H1 (cell line): ENCODE measurements at regions not wholly inside any gene's neighbourhood (a gene's known extent, or its start where the extent isn't known, plus 50 kb on each side); places are given as distances from the start of the nearest gene placed in this dataset.

Source experiments
- CTCF ChIA-PET: fragments of 300-600 bp; sonication (Branson Sonifier 250); formaldehyde crosslinking; loops from one replicate; lab custom pipeline; 2021; ENCODE audit not compliant: partially characterized antibody; lab: Charles Lee
- POLR2A ChIA-PET: fragments of 300-600 bp; sonication (Branson Sonifier 250); formaldehyde crosslinking; loops from one replicate; lab custom pipeline; 2021; ENCODE audit warnings: inconsistent platforms; ENCODE audit not compliant: partially characterized antibody; lab: Charles Lee
- DNase-seq, 2 experiments: peaks; one replicate each; pipeline versions ENCODE4 v3.0.0 to v3.0.0-alpha.2; 2010 to 2022; ENCODE audit warnings: low spot score in 2 of 2, low read depth in 1 of 2, mixed read lengths in 1 of 2
- FAIRE-seq: peaks from 2 replicates; lab custom pipeline; 2011; peaks lifted over from hg19 to GRCh38; lab: Jason Lieb, UNC
- H2AFZ ChIP-seq: 2 replicates; pipeline ENCODE4 v1.8.1; 2012; ENCODE audit warnings: low read length, inconsistent platforms
- H2AK5ac ChIP-seq: 2 replicates; pipeline ENCODE4 v1.6.1; 2013; ENCODE audit warnings: low read depth, low read length
- H2BK120ac ChIP-seq: replicated peaks from 2 replicates; pipeline ENCODE3; 2013; ENCODE audit warnings: low read depth, low read length, inconsistent platforms
- H2BK12ac ChIP-seq: 2 replicates; pipeline ENCODE4 v1.6.1; 2013; ENCODE audit warnings: low read depth, low read length
- H2BK15ac ChIP-seq: 2 replicates; pipeline ENCODE4 v1.6.1; 2013; ENCODE audit warnings: low read length
- H2BK20ac ChIP-seq: 2 replicates; pipeline ENCODE4 v1.6.1; 2013; ENCODE audit warnings: low read length
- H2BK5ac ChIP-seq: 2 replicates; pipeline ENCODE4 v1.6.1; 2013; ENCODE audit warnings: low read depth, low read length
- H3K14ac ChIP-seq: 2 replicates; pipeline ENCODE4 v1.6.1; 2013; ENCODE audit warnings: inconsistent platforms; ENCODE audit not compliant: insufficient read length
- H3K18ac ChIP-seq: 2 replicates; pipeline ENCODE4 v1.6.1; 2013; ENCODE audit warnings: low read length; ENCODE audit errors: extremely low read depth
- H3K23ac ChIP-seq: 2 replicates; pipeline ENCODE4 v1.6.1; 2013; ENCODE audit warnings: inconsistent platforms; ENCODE audit not compliant: insufficient read length
- H3K23me2 ChIP-seq: 2 replicates; pipeline ENCODE4 v1.6.1; 2013; ENCODE audit warnings: low read depth, low read length
- H3K27ac ChIP-seq: 2 replicates; pipeline ENCODE4 v1.6.1; 2011; ENCODE audit warnings: low read depth, low read length, inconsistent platforms
- H3K27me3 ChIP-seq, 4 experiments: replicated peaks in 1 of 4; 1 replicate in 1 of 4; 2 replicates in 3 of 4; pipeline versions ENCODE4 v1.6.1 to v1.8.1; 2011 to 2013; ENCODE audit warnings: low read length in 3 of 4, mild to moderate bottlenecking in 3 of 4, inconsistent platforms in 2 of 4, mixed read lengths in 2 of 4, moderate library complexity in 1 of 4; ENCODE audit not compliant: control insufficient read depth in 3 of 4, insufficient read depth in 3 of 4; ENCODE audit errors: extremely low read depth in 1 of 4
- H3K36me3 ChIP-seq, 4 experiments: 2 replicates each; pipeline versions ENCODE4 v1.6.1 to v1.8.1; 2011 to 2013; ENCODE audit warnings: mild to moderate bottlenecking in 4 of 4, low read length in 3 of 4, moderate library complexity in 2 of 4, control low read depth in 1 of 4, inconsistent platforms in 1 of 4; ENCODE audit not compliant: insufficient read depth in 4 of 4, control insufficient read depth in 2 of 4
- H3K4ac ChIP-seq: replicated peaks from 2 replicates; pipeline ENCODE3; 2013; ENCODE audit warnings: low read length, low read depth, mixed read lengths, inconsistent platforms; ENCODE audit not compliant: insufficient read length
- H3K4me1 ChIP-seq, 4 experiments: replicated peaks in 1 of 4; 1 replicate in 1 of 4; 2 replicates in 3 of 4; pipeline versions ENCODE4 v1.6.1 to v1.8.1; 2011 to 2013; ENCODE audit warnings: low read length in 3 of 4, inconsistent platforms in 2 of 4, mixed read lengths in 1 of 4; ENCODE audit not compliant: insufficient read depth in 4 of 4, control insufficient read depth in 3 of 4
- H3K4me2 ChIP-seq, 2 experiments: 2 replicates each; pipeline versions ENCODE4 v1.6.1 to v1.8.1; 2011 to 2013; ENCODE audit warnings: low read depth in 2 of 2, low read length in 2 of 2, control low read depth in 1 of 2, inconsistent platforms in 1 of 2, mild to moderate bottlenecking in 1 of 2; ENCODE audit not compliant: insufficient read depth in 1 of 2
- H3K4me3 ChIP-seq, 4 experiments: fragments of 200-600, 300-600 bp in 1 of 4; sonication (generic), shearing (Covaris generic), sonication (Bioruptor Twin) in 1 of 4; 2 replicates each; pipeline versions ENCODE4 v1.5.1 to v1.8.1; 2011 to 2016; ENCODE audit warnings: low read length in 4 of 4, low read depth in 3 of 4, control low read depth in 2 of 4, inconsistent platforms in 2 of 4, mild to moderate bottlenecking in 2 of 4, mixed read lengths in 1 of 4, moderate library complexity in 1 of 4; ENCODE audit not compliant: insufficient read depth in 2 of 4; ENCODE audit errors: extremely low read depth in 1 of 4
- H3K56ac ChIP-seq: replicated peaks from 2 replicates; pipeline ENCODE3; 2013; ENCODE audit warnings: low read depth, mild to moderate bottlenecking, mixed read lengths, low read length, inconsistent platforms; ENCODE audit not compliant: insufficient read length
- H3K79me1 ChIP-seq: 2 replicates; pipeline ENCODE4 v1.6.1; 2013; ENCODE audit warnings: low read depth, low read length, control low read depth
- H3K79me2 ChIP-seq, 2 experiments: 2 replicates each; pipeline versions ENCODE4 v1.6.1 to v1.8.1; 2012 to 2013; ENCODE audit warnings: low read length in 2 of 2, mild to moderate bottlenecking in 2 of 2, inconsistent platforms in 1 of 2; ENCODE audit not compliant: insufficient read depth in 2 of 2, control insufficient read depth in 1 of 2
- H3K9ac ChIP-seq, 4 experiments: replicated peaks in 1 of 4; 1 replicate in 1 of 4; 2 replicates in 3 of 4; pipeline versions ENCODE4 v1.6.1 to v1.8.1; 2011 to 2013; ENCODE audit warnings: low read depth in 3 of 4, low read length in 3 of 4, control low read depth in 2 of 4, mild to moderate bottlenecking in 2 of 4, moderate library complexity in 2 of 4, inconsistent platforms in 1 of 4; ENCODE audit errors: extremely low read depth in 1 of 4
- H3K9me3 ChIP-seq, 2 experiments: 2 replicates each; pipeline versions ENCODE4 v1.6.1 to v1.8.1; 2012 to 2013; ENCODE audit warnings: mild to moderate bottlenecking in 2 of 2, moderate library complexity in 2 of 2, control low read depth in 1 of 2, inconsistent platforms in 1 of 2, low read depth in 1 of 2, low read length in 1 of 2, mixed read lengths in 1 of 2; ENCODE audit not compliant: insufficient read depth in 2 of 2
- H4K20me1 ChIP-seq, 2 experiments: replicated peaks in 1 of 2; 2 replicates each; pipeline versions ENCODE3 to v1.8.1; 2011 to 2013; ENCODE audit warnings: inconsistent platforms in 2 of 2, low read length in 2 of 2, mild to moderate bottlenecking in 1 of 2; ENCODE audit not compliant: insufficient read depth in 2 of 2, control insufficient read depth in 1 of 2
- H4K5ac ChIP-seq: 2 replicates; pipeline ENCODE4 v1.6.1; 2013; ENCODE audit warnings: low read length, low read depth, mixed read lengths, inconsistent platforms; ENCODE audit not compliant: insufficient read length
- H4K8ac ChIP-seq: 2 replicates; pipeline ENCODE4 v1.8.0; 2013; ENCODE audit warnings: mild to moderate bottlenecking, moderate library complexity, low read length, inconsistent platforms; ENCODE audit not compliant: insufficient read depth; ENCODE audit errors: extremely low read depth
- H4K91ac ChIP-seq: replicated peaks from 2 replicates; pipeline ENCODE3; 2013; ENCODE audit warnings: low read length, mixed read lengths, inconsistent platforms; ENCODE audit not compliant: insufficient read length
- FOSL1 ChIP-seq: IDR thresholded peaks from 2 replicates; pipeline ENCODE4 v1.6.1; 2011; ENCODE audit warnings: mild to moderate bottlenecking, low read depth, low read length, moderate library complexity; ENCODE audit not compliant: insufficient read depth
- GABPA ChIP-seq: IDR thresholded peaks from 2 replicates; pipeline ENCODE4 v1.6.1; 2011; ENCODE audit warnings: mild to moderate bottlenecking, low read length, moderate library complexity, borderline replicate concordance; ENCODE audit not compliant: insufficient read depth
- HDAC6 ChIP-seq: IDR thresholded peaks from one replicate; pipeline ENCODE4 v1.7.1; 2012; ENCODE audit warnings: low read depth, mild to moderate bottlenecking, inconsistent platforms, low read length, moderate library complexity
- NRF1 ChIP-seq: IDR thresholded peaks from 2 replicates; pipeline ENCODE4 v1.6.1; 2011; ENCODE audit warnings: mild to moderate bottlenecking, low read depth, low read length, improper control_type of control experiment
- RNF2 ChIP-seq: fragments of 200-900, 300-1000 bp; sonication (generic); IDR thresholded peaks from 2 replicates; pipeline ENCODE4 v1.7.1; 2016; ENCODE audit warnings: borderline replicate concordance, low read depth, mild to moderate bottlenecking, antibody characterized with exemption, low read length; ENCODE audit not compliant: poor library complexity, severe bottlenecking; ENCODE audit errors: missing control alignments
- SUZ12 ChIP-seq: fragments of 200-600 bp; sonication (generic); IDR thresholded peaks from 2 replicates; pipeline ENCODE4 v1.6.1; 2012; ENCODE audit warnings: mild to moderate bottlenecking, inconsistent platforms, low read length, moderate library complexity, mixed read lengths
- TEAD4 ChIP-seq: IDR thresholded peaks from 2 replicates; pipeline ENCODE4 v1.6.1; 2012; ENCODE audit warnings: low read depth, low read length, inconsistent platforms, mixed read lengths

GRCh38 chr14:98564541-98564940 lies 707.5 kb downstream of the BCL11B start:
- Histone ChIP-seq H4K5ac (no peak overlapping the region), H2BK20ac (no peak overlapping the region), H3K9me3 (no peaks in the 10 kb centered on the region), H2BK15ac (no peak overlapping the region), H2BK120ac (no peak overlapping the region), H3K14ac (no peak overlapping the region), H2BK5ac (no peak overlapping the region), H4K91ac (no peak overlapping the region), H3K36me3 (no peaks in the 10 kb centered on the region), H3K18ac (no peak overlapping the region), H3K4me1 (no peaks in the 10 kb centered on the region), H2AK5ac (no peak overlapping the region), H3K23ac (no peak overlapping the region), H2AFZ (no peak overlapping the region), H3K79me1 (no peaks in the 10 kb centered on the region), H3K56ac (no peak overlapping the region), H3K9ac (no peak overlapping the region), H2BK12ac (no peak overlapping the region), H4K8ac (no peak overlapping the region), H3K4ac (no peak overlapping the region), H3K4me2 (no peak overlapping the region), H3K4me3 (no peak overlapping the region), H3K27me3 (no peaks in the 10 kb centered on the region), H3K27ac (no peak overlapping the region), H3K79me2 (no peaks in the 10 kb centered on the region), H3K23me2 (no peaks in the 10 kb centered on the region), H4K20me1 (no peaks in the 10 kb centered on the region)
- DNase-seq, result no peak
- no peak for FAIRE-seq
- TF ChIP-seq TEAD4 (no peak), GABPA (no peak), RNF2 (no peak), NRF1 (no peak), FOSL1 (no peak), SUZ12 (no peak), HDAC6 (no peak)
- ChIA-PET POLR2A (no interaction called here), CTCF (no interaction called here)
